OCI-LY7 (cell line): ENCODE measurements at regions not wholly inside any gene's neighbourhood (a gene's known extent, or its start where the extent isn't known, plus 50 kb on each side); places are given as distances from the start of the nearest gene placed in this dataset.

Experiments used
- BruUV-seq: library from RNA; stranded (reverse); fragments of 400-500 nt; replicated peaks from 2 replicates; lab custom pipeline; 2021; lab: Mats Ljungman, UMichigan
- CTCF ChIA-PET: fragments of 300-600 bp; sonication (Branson Sonifier 250); formaldehyde crosslinking; loops from one replicate; lab custom pipeline; 2022; ENCODE audit warnings: antibody characterized with exemption; ENCODE audit not compliant: unreplicated experiment; lab: Charles Lee
- POLR2A ChIA-PET: fragments of 300-600 bp; sonication (Branson Sonifier 250); formaldehyde crosslinking; loops from one replicate; lab custom pipeline; 2022; ENCODE audit warnings: antibody characterized with exemption; lab: Charles Lee
- DNase-seq: peaks from one replicate; pipeline ENCODE4 v3.0.0-alpha.2; 2015; ENCODE audit warnings: low spot score
- H2AFZ ChIP-seq: fragments of 200-600 bp; sonication (generic), shearing (Covaris generic); 2 replicates; pipeline ENCODE4 v1.6.1; 2014; ENCODE audit warnings: mild to moderate bottlenecking, antibody characterized with exemption, low read length, moderate library complexity
- H3K27ac ChIP-seq: fragments of 200-600 bp; sonication (generic); 2 replicates; pipeline ENCODE4 v1.5.1; 2014; ENCODE audit warnings: mixed run types, low read depth, mild to moderate bottlenecking, moderate library complexity, low read length, inconsistent platforms; ENCODE audit not compliant: poor library complexity, severe bottlenecking
- H3K36me3 ChIP-seq: fragments of 200-600 bp; sonication (generic); 2 replicates; pipeline ENCODE4 v1.6.1; 2014; ENCODE audit warnings: mild to moderate bottlenecking, antibody characterized with exemption, low read length, moderate library complexity, mixed read lengths; ENCODE audit not compliant: insufficient read depth
- H3K4me1 ChIP-seq: fragments of 200-600 bp; sonication (generic); 2 replicates; pipeline ENCODE4 v1.5.1; 2014; ENCODE audit warnings: mild to moderate bottlenecking, low read length; ENCODE audit not compliant: insufficient read depth, poor library complexity, severe bottlenecking
- H3K4me2 ChIP-seq: fragments of 200-600 bp; sonication (generic); 2 replicates; pipeline ENCODE4 v1.6.1; 2014; ENCODE audit warnings: mild to moderate bottlenecking, low read length
- H3K4me3 ChIP-seq: fragments of 200-600 bp; sonication (generic); 2 replicates; pipeline ENCODE4 v1.5.1; 2014; ENCODE audit warnings: mild to moderate bottlenecking, low read depth, low read length; ENCODE audit not compliant: poor library complexity, severe bottlenecking
- H3K79me2 ChIP-seq: fragments of 200-600 bp; sonication (generic); 2 replicates; pipeline ENCODE4 v1.6.1; 2016; ENCODE audit warnings: low read depth, mild to moderate bottlenecking, low read length, moderate library complexity, mixed read lengths; ENCODE audit not compliant: insufficient read depth
- H3K9me2 ChIP-seq: fragments of 200-600 bp; sonication (generic); 2 replicates; pipeline ENCODE4 v1.6.1; 2016; ENCODE audit warnings: mild to moderate bottlenecking, low read length, mixed read lengths; ENCODE audit not compliant: insufficient read depth
- H3K9me3 ChIP-seq: fragments of 200-600 bp; sonication (generic); 2 replicates; pipeline ENCODE4 v1.6.1; 2014; ENCODE audit warnings: mild to moderate bottlenecking, mixed run types, low read length, mixed read lengths
- H4K20me1 ChIP-seq: fragments of 200-600 bp; sonication (generic); 2 replicates; pipeline ENCODE4 v1.6.1; 2014; ENCODE audit warnings: mild to moderate bottlenecking, antibody characterized with exemption, low read length, moderate library complexity, mixed read lengths; ENCODE audit not compliant: insufficient read depth
- CTCF ChIP-seq: fragments of 200-600 bp; sonication (generic); conservative IDR thresholded peaks from 2 replicates; pipeline ENCODE4 v1.5.1; 2014; ENCODE audit warnings: mild to moderate bottlenecking, antibody characterized with exemption, low read length, moderate library complexity, mixed read lengths
- EZH2phosphoT487 ChIP-seq: fragments of 200-600 bp; sonication (generic); IDR thresholded peaks from 2 replicates; pipeline ENCODE4 v1.6.1; 2018; ENCODE audit warnings: low read depth, borderline replicate concordance, mild to moderate bottlenecking, mixed run types, antibody characterized with exemption, low read length, moderate library complexity, mixed read lengths
- intact Hi-C: fragments of 100-400 bp; cut with micrococcal nuclease; formaldehyde crosslinking; loops from one replicate; pipeline ENCODE4 v1.10.0; 2022; ENCODE audit not compliant: unreplicated experiment

- no peaks in the 10 kb centered on the region for H4K20me1 ChIP-seq
- H3K36me3 ChIP-seq: no peaks in the 10 kb centered on the region
- intact Hi-C loops: no loop called here
- TF ChIP-seq EZH2phosphoT487: no peak
- no peak for TF ChIP-seq CTCF
- no TSS peak for BruUV-seq
- no peak overlapping the region for H3K27ac ChIP-seq
- DNase-seq: no peak
- no peaks in the 10 kb centered on the region for H3K9me3 ChIP-seq
- no peaks in the 10 kb centered on the region for H3K79me2 ChIP-seq
- no peak overlapping the region for H3K4me2 ChIP-seq
- H3K4me3 ChIP-seq: no peak overlapping the region
- ChIA-PET CTCF (no interaction called here), POLR2A (interaction anchor here (0.7 kb wide), 2 partner anchors 23 to 1013 kb away, joined by 3 read pairs; no protein-coding TSS in a partner anchor)
- H2AFZ ChIP-seq: no peak overlapping the region
- H3K4me1 ChIP-seq: no peaks in the 10 kb centered on the region
- no peaks in the 10 kb centered on the region for H3K9me2 ChIP-seq
Measured at GRCh38 chr2:122851161-122851560, 1095.7 kb downstream of the TSN start.

- H2AFZ ChIP-seq: no peak overlapping the region
- TF ChIP-seq EZH2phosphoT487 (no peak), CTCF (no peak)
- no peak for DNase-seq
- POLR2A ChIA-PET: interaction anchor here (0.6 to 0.7 kb wide), 3 partner anchors 11 to 1144 kb away, joined by 3 to 5 read pairs (median 4); no protein-coding TSS in a partner anchor
- H3K4me1 ChIP-seq: no peaks in the 10 kb centered on the region
- intact Hi-C loops: no loop called here
- H3K9me2 ChIP-seq: no peaks in the 10 kb centered on the region
- no peaks in the 10 kb centered on the region for H3K79me2 ChIP-seq
- H3K27ac ChIP-seq: no peak overlapping the region
- no TSS peak for BruUV-seq
- H3K4me3 ChIP-seq: no peak overlapping the region
- H3K36me3 ChIP-seq: no peaks in the 10 kb centered on the region
- H4K20me1 ChIP-seq: no peaks in the 10 kb centered on the region
- H3K4me2 ChIP-seq: no peak overlapping the region
- CTCF ChIA-PET: no interaction called here
- no peaks in the 10 kb centered on the region for H3K9me3 ChIP-seq
Measured at GRCh38 chr2:122851972-122852531, 1096.6 kb downstream of the TSN start.

- H3K4me3 ChIP-seq: no peak overlapping the region
- no peaks in the 10 kb centered on the region for H3K36me3 ChIP-seq
- H3K9me3 ChIP-seq: no peaks in the 10 kb centered on the region
- H3K9me2 ChIP-seq: no peaks in the 10 kb centered on the region
- TF ChIP-seq EZH2phosphoT487: no peak
- no peak for TF ChIP-seq CTCF
- BruUV-seq: no TSS peak
- POLR2A ChIA-PET: no interaction called here
- CTCF ChIA-PET: no interaction called here
- H3K4me1 ChIP-seq: no peaks in the 10 kb centered on the region
- H3K4me2 ChIP-seq: no peak overlapping the region
- H4K20me1 ChIP-seq: no peaks in the 10 kb centered on the region
- intact Hi-C loops: loop anchor here (1.0 kb wide), 1 partner anchor 21 kb away; no protein-coding TSS in a partner anchor
- no peak overlapping the region for H2AFZ ChIP-seq
- no peak overlapping the region for H3K27ac ChIP-seq
- DNase-seq: no peak
- H3K79me2 ChIP-seq: no peaks in the 10 kb centered on the region
Measured at GRCh38 chr2:122856696-122857095, 1101.2 kb downstream of the TSN start.
